Uterus (tissue), 3 donors: ENCODE measurements at regions not wholly inside any gene's neighbourhood (a gene's known extent, or its start where the extent isn't known, plus 50 kb on each side); places are given as distances from the start of the nearest gene placed in this dataset.

ENCODE experiments used
- DNase-seq, 2 donors: peaks; one replicate each; pipeline ENCODE4 v3.0.0-alpha.2; 2019 to 2020
- H3K27ac ChIP-seq, 2 donors: fragments of 200-600 bp; sonication (generic); 1 replicate in 1 of 2; 2 replicates in 1 of 2; pipeline ENCODE4 v1.5.1; 2016 to 2018
- H3K27me3 ChIP-seq, 2 donors: fragments of 200-600 bp; sonication (generic); one replicate each; pipeline ENCODE4 v1.5.1; 2018 to 2019; ENCODE audit warnings: control low read depth in 1 of 2
- H3K36me3 ChIP-seq, 2 donors: fragments of 200-600 bp; sonication (generic); one replicate each; pipeline ENCODE4 v1.5.1; 2019; ENCODE audit warnings: control low read depth in 1 of 2
- H3K4me1 ChIP-seq, 2 donors: fragments of 200-600 bp; sonication (generic); one replicate each; pipeline ENCODE4 v1.5.1; 2018 to 2019; ENCODE audit warnings: control low read depth in 1 of 2
- H3K4me3 ChIP-seq, 2 donors: fragments of 200-600 bp; sonication (generic); 1 replicate in 1 of 2; 2 replicates in 1 of 2; pipeline ENCODE4 v1.5.1; 2018 to 2019; ENCODE audit warnings: mild to moderate bottlenecking in 1 of 2
- H3K9me3 ChIP-seq, 2 donors: fragments of 200-600 bp; sonication (generic); one replicate each; pipeline ENCODE4 v1.5.1; 2019; ENCODE audit warnings: control low read depth in 1 of 2
- POLR2A ChIP-seq, 2 donors: fragments of 450-650 bp; IDR thresholded peaks; one replicate each; pipeline ENCODE4 v1.6.1; 2016; ENCODE audit warnings: antibody characterized with exemption in 2 of 2, mild to moderate bottlenecking in 1 of 2, moderate library complexity in 1 of 2
- intact Hi-C: fragments of 100-400 bp; cut with DNase I; formaldehyde crosslinking; loops from one replicate; pipeline ENCODE4 v1.15.1; 2023; ENCODE audit warnings: low total_unique reads
- TF ChIP-seq, protein P1 (sequence below), 4 experiments: fragments of 200-600 bp in 2 of 4; fragments of 450-650 bp in 2 of 4; sonication (generic) in 2 of 4; IDR thresholded peaks; one replicate each; pipeline ENCODE4 v1.5.1; 2016 to 2019; ENCODE audit warnings: antibody characterized with exemption in 4 of 4, mild to moderate bottlenecking in 2 of 4, moderate library complexity in 1 of 4
- donor health status: DM: yes; HTN: yes; CAD: no.

GRCh38 chr13:90308249-90308648 is 1039.2 kb upstream of the MIR17HG start:
- H3K27ac ChIP-seq: no peak overlapping the region
- no peaks in the 10 kb centered on the region for H3K9me3 ChIP-seq
- no peaks in the 10 kb centered on the region for H3K27me3 ChIP-seq
- no peak overlapping the region for H3K4me3 ChIP-seq
- TF ChIP-seq, protein P1, sequence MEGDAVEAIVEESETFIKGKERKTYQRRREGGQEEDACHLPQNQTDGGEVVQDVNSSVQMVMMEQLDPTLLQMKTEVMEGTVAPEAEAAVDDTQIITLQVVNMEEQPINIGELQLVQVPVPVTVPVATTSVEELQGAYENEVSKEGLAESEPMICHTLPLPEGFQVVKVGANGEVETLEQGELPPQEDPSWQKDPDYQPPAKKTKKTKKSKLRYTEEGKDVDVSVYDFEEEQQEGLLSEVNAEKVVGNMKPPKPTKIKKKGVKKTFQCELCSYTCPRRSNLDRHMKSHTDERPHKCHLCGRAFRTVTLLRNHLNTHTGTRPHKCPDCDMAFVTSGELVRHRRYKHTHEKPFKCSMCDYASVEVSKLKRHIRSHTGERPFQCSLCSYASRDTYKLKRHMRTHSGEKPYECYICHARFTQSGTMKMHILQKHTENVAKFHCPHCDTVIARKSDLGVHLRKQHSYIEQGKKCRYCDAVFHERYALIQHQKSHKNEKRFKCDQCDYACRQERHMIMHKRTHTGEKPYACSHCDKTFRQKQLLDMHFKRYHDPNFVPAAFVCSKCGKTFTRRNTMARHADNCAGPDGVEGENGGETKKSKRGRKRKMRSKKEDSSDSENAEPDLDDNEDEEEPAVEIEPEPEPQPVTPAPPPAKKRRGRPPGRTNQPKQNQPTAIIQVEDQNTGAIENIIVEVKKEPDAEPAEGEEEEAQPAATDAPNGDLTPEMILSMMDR (IDR thresholded peaks at IDR 0.05): no peak
- TF ChIP-seq POLR2A (IDR thresholded peaks at IDR 0.05): no peak
- H3K36me3 ChIP-seq: no peaks in the 10 kb centered on the region
- no peaks in the 10 kb centered on the region for H3K4me1 ChIP-seq
- DNase-seq: no peak
- intact Hi-C loops: no loop called here

DNA sequence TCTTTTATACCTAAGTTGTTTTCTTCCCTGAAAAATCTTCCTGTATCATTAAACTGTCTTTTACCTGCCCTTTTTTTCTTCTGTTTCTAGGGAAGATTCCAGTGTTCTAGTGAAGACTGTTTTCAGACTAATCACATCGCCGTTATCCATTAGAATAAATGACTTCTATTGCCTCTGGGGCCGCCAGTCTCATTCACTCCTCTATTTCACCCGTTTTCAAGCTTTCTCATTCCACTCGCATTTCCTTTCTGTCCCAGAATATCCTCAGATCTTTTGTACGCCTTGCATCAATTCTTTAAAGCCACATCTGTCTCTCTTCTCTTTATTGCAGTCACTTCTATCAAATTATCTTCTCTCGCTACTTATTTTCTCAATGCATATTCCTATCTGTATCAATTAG is 1035.6 kb upstream of the MIR17HG start:
- Histone ChIP-seq H3K9me3 (no peaks in the 10 kb centered on the region), H3K4me3 (no peak overlapping the region), H3K27me3 (no peaks in the 10 kb centered on the region), H3K27ac (no peak overlapping the region), H3K36me3 (no peaks in the 10 kb centered on the region), H3K4me1 (no peaks in the 10 kb centered on the region)
- TF ChIP-seq, protein P1 (IDR thresholded peaks at IDR 0.05): no peak
- no peak for TF ChIP-seq POLR2A (IDR thresholded peaks at IDR 0.05)
- intact Hi-C loops: no loop called here
- DNase-seq: no peak

- Histone ChIP-seq H3K36me3 (no peaks in the 10 kb centered on the region), H3K9me3 (no peaks in the 10 kb centered on the region), H3K27ac (no peak overlapping the region), H3K27me3 (no peaks in the 10 kb centered on the region), H3K4me1 (no peaks in the 10 kb centered on the region), H3K4me3 (no peak overlapping the region)
- no peak for TF ChIP-seq POLR2A (IDR thresholded peaks at IDR 0.05)
- TF ChIP-seq, protein P1 (IDR thresholded peaks at IDR 0.05): no peak
- intact Hi-C loops: no loop called here
- no peak for DNase-seq
Observed at GRCh38 chr13:90315061-90315460, 1032.4 kb upstream of the MIR17HG start.

- intact Hi-C loops: no loop called here
- no peaks in the 10 kb centered on the region for H3K36me3 ChIP-seq
- DNase-seq: no peak
Observed at GRCh38 chr13:90320664-90321063, 1026.8 kb upstream of the MIR17HG start.

DNA sequence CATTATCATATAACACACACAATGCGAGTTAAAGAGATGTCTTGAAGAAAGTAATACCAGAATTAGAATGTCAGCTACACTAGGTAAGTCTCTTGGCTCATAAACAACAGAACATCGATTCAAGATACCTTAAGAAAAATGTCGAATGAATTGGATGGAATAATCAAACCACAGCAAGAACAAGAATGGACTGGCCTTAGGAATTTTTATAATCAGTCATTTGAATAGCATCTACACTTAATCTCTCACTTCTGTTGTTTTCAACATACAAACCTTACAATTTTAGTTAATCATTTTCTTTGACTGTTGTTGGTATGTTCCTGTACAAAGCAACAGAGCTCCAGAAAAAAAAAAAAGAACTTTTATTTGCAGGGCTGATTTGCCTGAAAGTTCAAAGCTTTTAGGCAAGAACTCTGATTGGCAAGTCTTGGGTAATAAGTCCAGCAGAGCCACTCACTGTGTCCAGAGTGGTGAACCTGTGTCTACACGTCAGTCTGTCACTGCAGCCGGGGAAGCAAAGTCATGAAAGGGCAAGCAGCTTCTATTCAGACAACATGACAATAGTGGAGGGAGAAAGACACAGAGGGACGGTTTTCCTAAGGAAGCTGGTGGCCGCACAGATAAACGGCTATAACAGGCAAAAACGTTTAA is 1026.1 kb upstream of the MIR17HG start:
- Histone ChIP-seq H3K27ac (no peak overlapping the region), H3K4me3 (no peak overlapping the region), H3K4me1 (no peaks in the 10 kb centered on the region), H3K27me3 (no peaks in the 10 kb centered on the region), H3K36me3 (no peaks in the 10 kb centered on the region), H3K9me3 (no peaks in the 10 kb centered on the region)
- intact Hi-C loops: no loop called here
- TF ChIP-seq POLR2A (IDR thresholded peaks at IDR 0.05): no peak
- TF ChIP-seq, protein P1 (IDR thresholded peaks at IDR 0.05): no peak
- no peak for DNase-seq

More at GRCh38 chr13:90320664-90321063, 1026.8 kb upstream of the MIR17HG start:
- TF ChIP-seq POLR2A (IDR thresholded peaks at IDR 0.05): no peak
- TF ChIP-seq, protein P1 (IDR thresholded peaks at IDR 0.05): no peak
- H3K4me3 ChIP-seq: no peak overlapping the region
- H3K9me3 ChIP-seq: no peaks in the 10 kb centered on the region
- no peaks in the 10 kb centered on the region for H3K27me3 ChIP-seq
- no peak overlapping the region for H3K27ac ChIP-seq
- H3K4me1 ChIP-seq: no peaks in the 10 kb centered on the region
